Stimulated activated CD8-positive, alpha-beta memory T cell treated with anti-CD3 and anti-CD28 coated beads, Interleukin-7, amount 100 ng/mL, for 1 hour (primary cell): ENCODE measurements at regions not wholly inside any gene's neighbourhood (a gene's known extent, or its start where the extent isn't known, plus 50 kb on each side); places are given as distances from the start of the nearest gene placed in this dataset.

Experiments
- DNase-seq, 2 donors: peaks; one replicate each; pipeline ENCODE4 v3.0.0-alpha.2; 2020; ENCODE audit warnings: low read depth in 2 of 2

GRCh38 chr14:53356361-53357150, 203.4 kb upstream of the DDHD1 start:
- no peak for DNase-seq

DNA sequence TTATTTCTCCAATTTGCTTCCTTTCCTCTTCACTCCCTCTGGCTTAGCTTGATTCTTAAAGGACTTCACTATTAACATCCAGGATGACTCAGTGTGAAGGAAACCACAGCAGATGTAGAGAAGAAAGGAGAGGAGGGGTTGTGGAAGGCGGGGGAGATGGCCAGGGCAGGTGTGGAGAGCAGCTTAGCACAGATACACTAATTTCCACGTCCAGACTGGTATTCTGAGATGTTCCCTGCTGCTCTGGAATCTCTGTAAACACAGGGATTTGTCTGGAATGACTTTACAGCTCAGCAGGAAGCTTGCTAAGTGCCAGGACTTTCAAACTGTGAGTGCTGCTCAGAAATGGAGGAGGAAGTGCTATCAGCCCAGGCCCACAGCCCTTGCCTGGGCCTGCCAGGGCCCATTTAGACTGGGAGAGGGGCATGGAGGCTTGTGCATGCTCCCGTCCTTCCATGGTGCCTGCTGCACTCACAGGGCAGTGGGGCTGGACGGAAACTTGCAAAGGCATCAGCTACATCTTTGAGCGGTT, 202.5 kb upstream of the DDHD1 start:
- no peak for DNase-seq

- no peak for DNase-seq
Measured at GRCh38 chr14:53354336-53354735, 201.2 kb upstream of the DDHD1 start.

DNA sequence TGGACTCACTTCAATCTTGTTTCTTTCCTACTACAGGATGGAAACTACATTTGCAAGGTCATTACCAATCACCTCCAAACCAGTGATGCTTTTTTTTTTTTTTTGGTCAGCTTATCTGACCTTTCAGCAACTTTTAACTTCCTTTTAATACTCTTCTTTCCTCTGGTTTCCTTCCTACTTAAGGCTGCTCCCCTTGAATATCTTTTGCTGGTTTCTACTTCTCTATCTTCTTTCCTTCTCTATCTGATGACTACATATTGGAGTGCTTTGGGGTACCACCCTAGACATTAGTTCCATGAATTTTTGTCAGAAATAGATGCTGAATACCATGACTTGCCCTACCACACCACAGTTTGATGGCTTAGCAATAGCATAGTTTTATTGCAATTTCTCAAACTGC, 197.7 kb upstream of the DDHD1 start:
- no peak for DNase-seq

DNA sequence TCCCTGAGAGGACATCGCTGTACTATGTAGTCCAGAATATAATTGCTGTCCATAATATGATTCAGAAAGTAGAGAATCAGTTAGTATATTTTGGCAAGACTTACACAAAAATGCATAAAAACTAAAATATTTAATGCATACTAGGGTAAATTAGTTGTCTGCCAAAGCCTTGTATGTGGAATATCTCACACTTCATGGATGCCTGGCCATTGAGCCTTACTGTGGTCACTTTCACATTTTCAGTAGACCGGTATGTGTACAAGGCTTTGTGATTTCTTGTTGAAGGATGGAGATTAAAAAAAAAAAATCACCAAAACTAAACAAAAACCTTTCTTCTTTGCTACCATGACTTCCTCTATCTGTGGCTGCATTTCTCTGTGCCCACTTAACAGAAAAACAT, 197.3 kb upstream of the DDHD1 start:
- no peak for DNase-seq

GRCh38 chr14:53346988-53347387, 193.9 kb upstream of the DDHD1 start:
- DNase-seq, result no peak

- DNase-seq, result no peak
Measured at GRCh38 chr14:53341324-53341723, 188.2 kb upstream of the DDHD1 start.

DNA sequence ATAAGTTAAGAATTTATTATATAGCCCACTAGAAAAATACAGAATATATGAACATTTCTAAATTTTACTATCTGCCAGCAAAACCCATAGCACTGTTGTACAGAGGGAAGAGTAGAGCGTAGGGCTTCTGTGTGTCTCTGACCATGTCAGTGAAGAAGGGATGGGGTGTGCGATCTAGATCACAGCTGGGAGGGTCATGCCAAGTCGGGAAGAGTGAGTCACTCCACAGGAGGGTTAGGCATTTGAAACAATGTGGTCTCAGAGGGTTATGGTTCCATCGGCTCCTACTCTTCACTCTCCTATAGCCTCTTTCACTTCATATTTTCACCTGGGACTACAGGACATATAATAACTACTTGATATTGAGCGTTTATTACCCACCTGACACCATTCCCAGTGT, 185.1 kb upstream of the DDHD1 start:
- DNase-seq, result no peak

DNA sequence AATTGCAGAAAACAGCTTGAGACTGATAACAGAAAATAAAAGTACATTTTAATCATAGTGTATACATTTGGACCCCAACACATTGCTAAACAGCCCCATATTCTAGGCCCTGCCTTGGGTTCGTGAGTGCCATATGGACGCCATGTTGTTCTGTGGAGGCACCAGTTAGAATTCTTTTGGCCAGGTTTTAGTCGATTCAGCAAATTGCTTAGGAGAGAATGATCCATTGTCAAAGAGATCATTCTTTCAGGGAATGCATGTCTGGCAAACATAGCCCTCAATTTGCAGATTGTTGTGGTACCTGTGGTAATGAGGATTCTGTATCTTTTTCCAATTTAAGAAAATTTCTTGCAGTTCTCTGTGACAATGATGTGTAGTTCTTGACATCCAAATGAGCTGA, 183.6 kb upstream of the DDHD1 start:
- no peak for DNase-seq

DNA sequence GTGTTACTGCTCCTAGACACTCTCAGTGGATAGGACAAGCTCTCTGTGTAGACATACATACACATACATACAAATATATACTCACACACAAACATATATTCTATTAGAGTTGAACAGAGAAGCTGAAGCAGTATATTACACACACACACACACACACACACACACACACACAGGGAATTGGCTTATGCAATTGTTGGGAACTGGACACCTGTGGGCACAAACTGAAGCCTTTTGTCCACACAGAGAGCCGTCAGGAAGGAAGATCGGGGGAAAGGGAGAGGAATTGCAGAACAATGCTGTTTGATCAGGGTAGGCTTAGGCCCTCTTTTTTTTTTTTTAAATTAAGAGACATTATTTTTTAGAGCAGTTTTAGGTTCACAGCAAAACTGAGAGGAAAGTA, 180.7 kb upstream of the DDHD1 start:
- no peak for DNase-seq

GRCh38 chr14:53331921-53332320, 178.8 kb upstream of the DDHD1 start:
- no peak for DNase-seq

- DNase-seq, result no peak
Measured at GRCh38 chr14:53331247-53331646, 178.1 kb upstream of the DDHD1 start.

- DNase-seq, result no peak
Measured at GRCh38 chr14:53330441-53330840, 177.3 kb upstream of the DDHD1 start.

DNA sequence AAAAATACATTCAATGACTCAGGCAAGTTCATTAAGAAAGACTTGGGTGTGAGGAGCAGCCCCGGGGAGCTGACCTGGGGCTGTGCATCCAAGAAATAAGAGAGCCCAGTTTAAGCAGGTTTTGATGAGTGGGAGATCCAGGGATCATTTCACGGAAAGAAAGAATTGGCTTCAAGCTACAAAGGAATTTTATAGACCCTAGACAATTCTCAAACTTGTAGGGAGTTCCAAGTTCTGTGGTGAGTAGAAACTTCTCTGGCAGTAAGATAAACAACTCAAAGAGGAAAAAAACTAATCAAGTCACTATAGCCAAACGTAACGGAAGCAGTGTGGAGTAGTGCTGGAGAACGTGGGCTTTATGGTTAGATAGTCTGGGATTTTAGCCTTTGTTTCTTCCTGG, 175.7 kb upstream of the DDHD1 start:
- no peak for DNase-seq

- DNase-seq, result no peak
Measured at GRCh38 chr14:53327716-53328115, 174.6 kb upstream of the DDHD1 start.

DNA sequence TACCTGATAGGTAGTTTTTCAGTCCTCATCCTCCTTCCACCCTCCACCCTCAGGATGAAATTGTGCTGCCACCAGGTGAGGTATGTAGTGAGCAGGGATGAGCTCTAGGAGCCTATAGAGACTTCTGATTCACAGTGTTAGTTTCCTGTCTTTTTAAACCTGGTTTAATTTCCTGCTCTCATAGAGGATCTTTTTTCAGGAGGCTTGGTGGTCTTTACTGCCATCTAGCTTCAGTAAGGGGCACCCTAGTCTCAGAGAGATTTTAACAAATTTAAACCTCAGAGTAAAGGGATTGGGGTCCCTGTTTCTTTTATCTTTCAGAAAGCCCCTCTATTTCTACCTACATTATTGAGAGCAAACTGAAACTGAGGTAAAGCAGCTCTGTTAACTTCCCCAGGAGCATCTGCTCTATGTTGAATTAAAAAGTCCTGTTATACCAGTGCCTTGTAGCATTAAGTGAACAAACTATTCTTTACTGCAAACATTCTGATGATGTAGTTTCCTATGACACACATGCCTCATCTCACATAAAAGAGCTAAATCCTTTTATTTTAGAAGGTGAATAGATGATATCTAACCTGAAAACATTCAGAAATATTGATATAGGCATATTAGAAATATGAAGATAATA, 172.2 kb upstream of the DDHD1 start:
- no peak for DNase-seq

- no peak for DNase-seq
Measured at GRCh38 chr14:53316504-53316903, 163.4 kb upstream of the DDHD1 start.

DNA sequence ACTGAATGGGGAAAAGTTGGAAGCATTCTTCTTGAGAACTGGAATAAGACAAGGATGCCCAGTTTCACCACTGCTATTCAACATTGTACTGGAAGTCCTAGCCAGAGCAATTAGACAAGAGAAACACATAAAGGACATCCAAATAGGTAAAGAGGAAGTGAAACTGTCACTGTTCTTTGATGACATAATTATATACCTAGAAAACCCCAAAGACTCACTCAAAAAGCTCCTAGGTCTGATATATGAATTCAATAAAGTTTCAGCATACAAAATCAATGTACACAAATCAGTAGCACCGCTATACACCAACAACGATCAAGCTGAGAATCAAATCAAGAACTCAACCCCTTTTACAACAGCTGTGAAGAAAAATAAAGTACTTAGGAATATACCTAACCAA, 157.3 kb upstream of the DDHD1 start:
- no peak for DNase-seq

- DNase-seq, result no peak
Measured at GRCh38 chr14:53306911-53307310, 153.8 kb upstream of the DDHD1 start.

GRCh38 chr14:53306267-53306721, 153.2 kb upstream of the DDHD1 start:
- peak in 1 of 2 donors; percentile 8 for DNase-seq

DNA sequence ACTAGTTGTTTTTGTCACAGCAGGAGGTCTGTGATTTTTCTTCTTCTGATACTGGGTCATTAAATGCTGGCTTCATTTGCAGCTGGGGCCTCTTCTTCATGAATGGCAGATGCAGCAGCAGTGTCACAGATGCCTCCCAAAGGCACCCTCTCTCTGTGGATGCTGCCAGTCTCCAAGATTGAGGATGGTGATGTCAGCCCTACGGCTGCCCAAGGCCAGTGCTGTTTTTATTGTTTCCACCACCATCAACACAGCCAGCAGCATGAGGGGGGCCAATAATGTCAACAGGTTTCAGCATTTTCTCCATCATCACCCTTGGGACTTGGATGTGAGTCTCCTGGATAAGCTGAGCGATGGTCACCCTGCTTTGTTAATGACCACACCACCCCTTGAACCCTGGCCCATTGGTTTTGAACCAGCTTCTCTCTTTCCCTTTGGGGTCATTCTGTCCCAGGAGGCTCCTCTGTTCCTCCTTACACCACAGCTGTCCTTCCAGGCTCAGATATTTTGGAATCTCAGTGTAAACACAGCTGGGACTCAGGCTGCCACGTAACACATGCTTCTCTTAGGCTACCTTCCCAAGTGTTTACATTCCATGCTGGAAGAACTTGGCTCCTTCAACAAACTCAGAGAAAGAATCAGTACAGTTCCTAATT, 151.7 kb upstream of the DDHD1 start:
- DNase-seq, result no peak

- DNase-seq, result no peak
Measured at GRCh38 chr14:53295985-53296582, 143.0 kb upstream of the DDHD1 start.
